Tibial nerve (tissue), 4 donors: ENCODE measurements at regions not wholly inside any gene's neighbourhood (a gene's known extent, or its start where the extent isn't known, plus 50 kb on each side); places are given as distances from the start of the nearest gene placed in this dataset.

ENCODE experiments used
- EP300 ChIP-seq, 2 donors: sonication (generic); formaldehyde crosslinking; IDR thresholded peaks; one replicate each; pipeline ENCODE4 v1.6.1; 2017; ENCODE audit warnings: antibody characterized with exemption in 2 of 2, mild to moderate bottlenecking in 1 of 2
- POLR2A ChIP-seq, 2 donors: fragments of 450-650 bp; IDR thresholded peaks; one replicate each; pipeline ENCODE4 v1.6.1; 2017; ENCODE audit warnings: antibody characterized with exemption in 2 of 2, mild to moderate bottlenecking in 2 of 2, moderate library complexity in 2 of 2
- TF ChIP-seq, protein P1 (sequence below), 5 experiments: fragments of 200-600 bp in 3 of 5; fragments of 450-650 bp in 2 of 5; sonication (generic) in 3 of 5; IDR thresholded peaks; one replicate each; pipeline ENCODE4 v1.5.1; 2016 to 2019; ENCODE audit warnings: antibody characterized with exemption in 5 of 5, mild to moderate bottlenecking in 3 of 5, moderate library complexity in 2 of 5

DNA sequence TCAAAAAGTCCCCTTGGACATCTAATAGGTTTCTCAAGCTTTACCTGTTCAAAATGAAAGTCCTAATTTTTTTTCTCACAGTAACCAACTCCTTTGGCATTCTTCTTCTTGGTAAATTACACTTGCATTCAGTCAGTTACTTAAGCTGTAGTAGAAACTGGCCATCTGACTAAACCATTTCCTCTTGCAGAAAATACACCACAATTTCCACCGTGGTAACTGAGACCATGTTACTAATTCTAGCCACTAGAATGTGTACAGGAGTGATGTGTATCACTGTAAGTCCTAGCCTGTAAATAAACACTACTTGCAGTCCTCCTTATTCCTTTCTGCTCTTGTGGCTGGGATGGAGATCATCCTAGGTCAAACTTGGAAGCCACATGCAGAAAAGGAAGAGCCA is 965.4 kb upstream of the TMPRSS15 start:
- TF ChIP-seq POLR2A (IDR thresholded peaks at IDR 0.05) (no peak), EP300 (IDR thresholded peaks at IDR 0.05) (no peak)
- TF ChIP-seq, protein P1, sequence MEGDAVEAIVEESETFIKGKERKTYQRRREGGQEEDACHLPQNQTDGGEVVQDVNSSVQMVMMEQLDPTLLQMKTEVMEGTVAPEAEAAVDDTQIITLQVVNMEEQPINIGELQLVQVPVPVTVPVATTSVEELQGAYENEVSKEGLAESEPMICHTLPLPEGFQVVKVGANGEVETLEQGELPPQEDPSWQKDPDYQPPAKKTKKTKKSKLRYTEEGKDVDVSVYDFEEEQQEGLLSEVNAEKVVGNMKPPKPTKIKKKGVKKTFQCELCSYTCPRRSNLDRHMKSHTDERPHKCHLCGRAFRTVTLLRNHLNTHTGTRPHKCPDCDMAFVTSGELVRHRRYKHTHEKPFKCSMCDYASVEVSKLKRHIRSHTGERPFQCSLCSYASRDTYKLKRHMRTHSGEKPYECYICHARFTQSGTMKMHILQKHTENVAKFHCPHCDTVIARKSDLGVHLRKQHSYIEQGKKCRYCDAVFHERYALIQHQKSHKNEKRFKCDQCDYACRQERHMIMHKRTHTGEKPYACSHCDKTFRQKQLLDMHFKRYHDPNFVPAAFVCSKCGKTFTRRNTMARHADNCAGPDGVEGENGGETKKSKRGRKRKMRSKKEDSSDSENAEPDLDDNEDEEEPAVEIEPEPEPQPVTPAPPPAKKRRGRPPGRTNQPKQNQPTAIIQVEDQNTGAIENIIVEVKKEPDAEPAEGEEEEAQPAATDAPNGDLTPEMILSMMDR (IDR thresholded peaks at IDR 0.05) = no peak
